GM23338 (cell line): ENCODE measurements at regions not wholly inside any gene's neighbourhood (a gene's known extent, or its start where the extent isn't known, plus 50 kb on each side); places are given as distances from the start of the nearest gene placed in this dataset.

Experiments used
- CTCF ChIP-seq, 2 experiments: fragments of 200-600 bp in 1 of 2; sonication (generic) in 1 of 2; conservative IDR thresholded peaks; 2 replicates each; pipeline versions ENCODE4 v1.5.1 to v1.6.1; 2016 to 2017; ENCODE audit warnings: antibody characterized with exemption in 2 of 2, low read depth in 2 of 2, mild to moderate bottlenecking in 2 of 2, moderate library complexity in 1 of 2
- EZH2 ChIP-seq: fragments of 200-600 bp; sonication (generic); IDR thresholded peaks from one replicate; pipeline ENCODE4 v1.8.0; 2017; ENCODE audit warnings: antibody characterized with exemption, mild to moderate bottlenecking, low read depth; ENCODE audit not compliant: unreplicated experiment
- EZH2phosphoT487 ChIP-seq: fragments of 200-600 bp; sonication (generic); IDR thresholded peaks from one replicate; pipeline ENCODE4 v1.8.1; 2018; ENCODE audit warnings: antibody characterized with exemption; ENCODE audit not compliant: unreplicated experiment
- NANOG ChIP-seq: IDR thresholded peaks from 2 replicates; pipeline ENCODE4 v1.6.1; 2016; ENCODE audit warnings: antibody characterized with exemption, borderline replicate concordance
- POLR2AphosphoS5 ChIP-seq: IDR thresholded peaks from 2 replicates; pipeline ENCODE4 v1.6.1; 2016; ENCODE audit warnings: antibody characterized with exemption, low read depth
- REST ChIP-seq: IDR thresholded peaks from one replicate; pipeline ENCODE4 v1.6.1; 2018; ENCODE audit warnings: antibody characterized with exemption; ENCODE audit not compliant: unreplicated experiment

GRCh38 chr2:129281791-129282530 lies 697.5 kb upstream of the RAB6C start:
- no peak for TF ChIP-seq CTCF (conservative IDR thresholded peaks at IDR 0.05; ENCODE audit: low read depth in 2 of 2)
- no peak for TF ChIP-seq EZH2
- no peak for TF ChIP-seq REST
- TF ChIP-seq POLR2AphosphoS5 = no peak
- no peak for TF ChIP-seq EZH2phosphoT487
- no peak for TF ChIP-seq NANOG
